HFF-Myc (cell line): ENCODE measurements at regions not wholly inside any gene's neighbourhood (a gene's known extent, or its start where the extent isn't known, plus 50 kb on each side); places are given as distances from the start of the nearest gene placed in this dataset.

ENCODE experiments used
- DNase-seq: peaks from one replicate; pipeline ENCODE4 v3.0.0-alpha.2; 2011; ENCODE audit warnings: low read depth; ENCODE audit errors: extremely low read depth
- H3K4me3 ChIP-seq: replicated peaks from 2 replicates; pipeline ENCODE4 v1.5.1; 2011; ENCODE audit warnings: low read depth, mild to moderate bottlenecking, control low read depth, low read length
- TF ChIP-seq, protein P1 (sequence below): IDR thresholded peaks from 2 replicates; pipeline ENCODE4 v1.5.1; 2012; ENCODE audit warnings: mild to moderate bottlenecking, low read depth, low read length, control low read depth; ENCODE audit errors: missing control alignments

DNA sequence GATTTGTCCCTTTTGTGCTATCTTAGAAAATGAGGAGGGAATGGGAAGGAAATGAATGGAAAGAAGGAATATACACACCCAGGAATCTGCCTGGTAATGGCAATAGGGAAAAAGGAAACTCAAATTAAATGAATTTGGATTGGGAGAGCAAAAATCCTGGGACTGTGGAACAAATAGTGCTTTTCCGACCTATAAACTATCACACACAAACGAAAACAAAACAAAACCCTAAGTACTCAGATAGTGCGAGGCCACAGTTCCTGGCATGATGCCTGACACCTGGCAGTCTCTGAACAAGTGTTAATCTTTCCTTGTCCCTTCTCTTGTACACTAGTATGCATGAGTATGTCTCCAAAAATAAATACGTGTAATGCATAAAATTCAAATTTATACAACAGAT, 319.8 kb upstream of the SPAG17 start:
- TF ChIP-seq, protein P1, sequence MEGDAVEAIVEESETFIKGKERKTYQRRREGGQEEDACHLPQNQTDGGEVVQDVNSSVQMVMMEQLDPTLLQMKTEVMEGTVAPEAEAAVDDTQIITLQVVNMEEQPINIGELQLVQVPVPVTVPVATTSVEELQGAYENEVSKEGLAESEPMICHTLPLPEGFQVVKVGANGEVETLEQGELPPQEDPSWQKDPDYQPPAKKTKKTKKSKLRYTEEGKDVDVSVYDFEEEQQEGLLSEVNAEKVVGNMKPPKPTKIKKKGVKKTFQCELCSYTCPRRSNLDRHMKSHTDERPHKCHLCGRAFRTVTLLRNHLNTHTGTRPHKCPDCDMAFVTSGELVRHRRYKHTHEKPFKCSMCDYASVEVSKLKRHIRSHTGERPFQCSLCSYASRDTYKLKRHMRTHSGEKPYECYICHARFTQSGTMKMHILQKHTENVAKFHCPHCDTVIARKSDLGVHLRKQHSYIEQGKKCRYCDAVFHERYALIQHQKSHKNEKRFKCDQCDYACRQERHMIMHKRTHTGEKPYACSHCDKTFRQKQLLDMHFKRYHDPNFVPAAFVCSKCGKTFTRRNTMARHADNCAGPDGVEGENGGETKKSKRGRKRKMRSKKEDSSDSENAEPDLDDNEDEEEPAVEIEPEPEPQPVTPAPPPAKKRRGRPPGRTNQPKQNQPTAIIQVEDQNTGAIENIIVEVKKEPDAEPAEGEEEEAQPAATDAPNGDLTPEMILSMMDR = no peak
- DNase-seq = no peak
- H3K4me3 ChIP-seq = no peak overlapping the region

DNA sequence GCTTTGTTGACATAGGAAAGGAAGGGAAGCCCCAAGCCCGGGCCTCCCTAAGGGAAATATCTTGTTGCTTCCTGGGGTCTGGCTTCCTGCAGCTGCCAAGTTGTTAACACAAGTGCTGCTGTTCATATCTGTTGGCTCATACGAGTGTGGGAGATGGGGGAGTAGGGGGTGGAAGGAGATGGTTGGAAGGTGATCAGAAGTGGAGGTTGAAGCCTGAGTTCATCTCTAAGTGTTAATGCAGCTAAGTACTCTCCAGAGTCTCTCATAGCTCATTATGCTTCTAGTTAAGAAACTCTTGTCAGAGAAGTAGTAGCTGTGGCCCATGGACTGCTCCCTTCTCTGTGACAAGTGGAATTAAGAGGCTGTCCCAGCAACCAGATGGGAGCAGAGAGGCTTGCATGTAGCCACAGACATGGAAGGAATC, 319.2 kb upstream of the SPAG17 start:
- TF ChIP-seq, protein P1 = no peak
- H3K4me3 ChIP-seq = no peak overlapping the region
- DNase-seq = no peak

DNA sequence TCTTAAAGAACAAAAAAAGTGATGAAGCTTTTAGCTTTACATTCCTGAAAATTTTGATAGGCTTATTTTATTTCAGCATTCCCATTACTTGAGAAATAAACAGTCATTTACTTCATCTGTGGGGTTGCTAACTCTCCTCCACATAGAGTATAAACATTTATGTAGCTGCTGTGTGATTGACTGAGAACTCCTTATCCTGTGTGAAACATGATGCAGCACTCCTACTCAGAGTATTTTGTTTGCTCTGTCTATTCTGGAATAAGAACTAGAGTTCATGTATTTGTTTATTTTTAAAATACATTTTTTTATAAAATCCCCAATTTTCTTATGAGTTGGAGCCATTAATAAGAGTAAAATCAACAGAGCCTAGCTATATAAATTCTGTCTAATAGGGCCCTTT, 318.7 kb upstream of the SPAG17 start:
- TF ChIP-seq, protein P1 = no peak
- no peak for DNase-seq
- no peak overlapping the region for H3K4me3 ChIP-seq

DNA sequence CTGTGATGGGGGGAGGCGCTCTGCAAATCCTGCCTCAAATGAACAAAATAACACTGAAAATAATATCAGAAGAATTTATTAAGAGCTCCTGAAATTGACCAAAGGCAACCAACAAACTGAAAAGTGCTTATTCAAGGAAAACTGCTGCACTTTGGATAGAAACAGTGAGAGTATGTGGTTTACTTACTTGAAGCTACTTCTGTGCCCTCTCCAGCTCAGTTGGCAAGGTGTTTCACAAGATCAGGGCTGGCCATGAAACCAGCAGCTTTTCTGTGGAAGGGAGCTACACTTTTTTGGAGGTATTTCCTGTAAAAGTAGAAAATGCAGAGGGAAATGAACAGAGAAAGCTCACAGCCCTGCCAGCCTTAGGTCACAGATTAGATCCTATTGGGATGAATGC, 310.0 kb upstream of the SPAG17 start:
- no peak for DNase-seq
- no peak overlapping the region for H3K4me3 ChIP-seq
- TF ChIP-seq, protein P1 = no peak

- no peak overlapping the region for H3K4me3 ChIP-seq
- TF ChIP-seq, protein P1 = no peak
- no peak for DNase-seq
Observed at GRCh38 chr1:118488787-118489186, 303.8 kb upstream of the SPAG17 start.

GRCh38 chr1:118487932-118488331, 302.9 kb upstream of the SPAG17 start:
- DNase-seq = no peak
- H3K4me3 ChIP-seq = no peak overlapping the region
- TF ChIP-seq, protein P1 = no peak

- no peak overlapping the region for H3K4me3 ChIP-seq
- no peak for DNase-seq
- TF ChIP-seq, protein P1 = no peak
Observed at GRCh38 chr1:118487091-118487490, 302.1 kb upstream of the SPAG17 start.
